Mesothelial cell of epicardium (in vitro differentiated cells): ENCODE measurements at regions not wholly inside any gene's neighbourhood (a gene's known extent, or its start where the extent isn't known, plus 50 kb on each side); places are given as distances from the start of the nearest gene placed in this dataset.

Experiments used
- DNase-seq, 2 experiments: peaks; one replicate each; pipeline ENCODE4 v3.0.0; 2021; ENCODE audit warnings: low spot score in 2 of 2; ENCODE audit not compliant: unreplicated experiment in 2 of 2
- H3K27ac Mint-ChIP-seq: 2 replicates; pipeline ENCODE4 v1.8.0; 2021; ENCODE audit warnings: mixed read lengths
- H3K27me3 Mint-ChIP-seq: 2 replicates; pipeline ENCODE4 v1.8.0; 2021; ENCODE audit warnings: low read depth, mixed read lengths
- H3K36me3 Mint-ChIP-seq: 2 replicates; pipeline ENCODE4 v1.8.0; 2021; ENCODE audit warnings: mixed read lengths
- H3K4me1 Mint-ChIP-seq: 2 replicates; pipeline ENCODE4 v1.8.0; 2021; ENCODE audit warnings: mixed read lengths
- H3K4me3 Mint-ChIP-seq: 2 replicates; pipeline ENCODE4 v1.8.0; 2021; ENCODE audit warnings: mild to moderate bottlenecking, moderate library complexity, mixed read lengths
- H3K9me3 Mint-ChIP-seq: 2 replicates; pipeline ENCODE4 v1.8.0; 2021; ENCODE audit warnings: mixed read lengths
- TF ChIP-seq, protein P1 (sequence below): fragments of 200-600 bp; sonication (generic); IDR thresholded peaks from one replicate; pipeline ENCODE4 v1.5.0; 2021; ENCODE audit warnings: antibody characterized with exemption; ENCODE audit not compliant: unreplicated experiment

DNA sequence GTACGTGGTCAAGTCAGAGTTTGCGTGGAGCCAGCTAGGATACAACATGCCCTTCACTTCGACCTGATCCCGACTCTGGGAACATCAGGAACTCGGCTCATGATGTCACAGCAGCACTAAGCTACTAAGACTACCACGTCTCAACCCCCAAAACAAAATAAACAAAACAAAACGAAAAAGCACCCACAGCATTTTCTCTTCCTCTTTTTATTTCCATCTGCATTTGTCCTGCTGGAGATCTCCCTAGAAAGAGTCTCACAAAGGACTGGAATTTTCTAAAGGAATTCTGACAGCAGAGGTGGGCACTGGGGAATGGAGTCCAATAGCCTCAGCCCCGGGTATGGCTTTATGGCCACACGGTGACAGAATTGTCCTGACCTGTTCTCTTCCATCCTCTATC lies 196.6 kb downstream of the SALL1 start:
- H3K27ac Mint-ChIP-seq, result no peak overlapping the region
- no peak for DNase-seq
- peaks cover 41% of the 10 kb centered on the region for H3K27me3 Mint-ChIP-seq
- TF ChIP-seq, protein P1, sequence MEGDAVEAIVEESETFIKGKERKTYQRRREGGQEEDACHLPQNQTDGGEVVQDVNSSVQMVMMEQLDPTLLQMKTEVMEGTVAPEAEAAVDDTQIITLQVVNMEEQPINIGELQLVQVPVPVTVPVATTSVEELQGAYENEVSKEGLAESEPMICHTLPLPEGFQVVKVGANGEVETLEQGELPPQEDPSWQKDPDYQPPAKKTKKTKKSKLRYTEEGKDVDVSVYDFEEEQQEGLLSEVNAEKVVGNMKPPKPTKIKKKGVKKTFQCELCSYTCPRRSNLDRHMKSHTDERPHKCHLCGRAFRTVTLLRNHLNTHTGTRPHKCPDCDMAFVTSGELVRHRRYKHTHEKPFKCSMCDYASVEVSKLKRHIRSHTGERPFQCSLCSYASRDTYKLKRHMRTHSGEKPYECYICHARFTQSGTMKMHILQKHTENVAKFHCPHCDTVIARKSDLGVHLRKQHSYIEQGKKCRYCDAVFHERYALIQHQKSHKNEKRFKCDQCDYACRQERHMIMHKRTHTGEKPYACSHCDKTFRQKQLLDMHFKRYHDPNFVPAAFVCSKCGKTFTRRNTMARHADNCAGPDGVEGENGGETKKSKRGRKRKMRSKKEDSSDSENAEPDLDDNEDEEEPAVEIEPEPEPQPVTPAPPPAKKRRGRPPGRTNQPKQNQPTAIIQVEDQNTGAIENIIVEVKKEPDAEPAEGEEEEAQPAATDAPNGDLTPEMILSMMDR, result no peak
- H3K36me3 Mint-ChIP-seq, result no peaks in the 10 kb centered on the region
- H3K9me3 Mint-ChIP-seq, result no peaks in the 10 kb centered on the region
- no peaks in the 10 kb centered on the region for H3K4me1 Mint-ChIP-seq
- no peak overlapping the region for H3K4me3 Mint-ChIP-seq

DNA sequence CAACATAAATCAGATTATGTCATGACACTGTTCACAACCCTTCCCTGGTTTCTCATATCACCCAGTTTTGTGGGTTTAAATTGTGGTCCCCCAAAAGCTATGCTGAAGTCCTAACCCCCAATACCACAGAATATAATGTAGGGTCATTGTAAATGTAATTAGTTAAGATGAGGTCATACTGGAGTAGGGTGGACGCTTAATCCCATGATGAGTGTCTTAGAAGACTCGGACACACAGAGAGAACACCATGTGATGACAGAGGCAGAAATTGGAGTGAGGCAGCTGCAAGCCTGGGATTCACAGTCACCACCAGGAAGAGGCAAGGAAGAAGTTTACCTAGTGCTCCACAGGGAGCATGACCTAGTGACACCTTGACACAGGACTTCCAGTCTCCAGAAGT lies 197.8 kb downstream of the SALL1 start:
- Mint-ChIP-seq H3K27ac (no peak overlapping the region), H3K4me3 (no peak overlapping the region), H3K9me3 (no peaks in the 10 kb centered on the region)

DNA sequence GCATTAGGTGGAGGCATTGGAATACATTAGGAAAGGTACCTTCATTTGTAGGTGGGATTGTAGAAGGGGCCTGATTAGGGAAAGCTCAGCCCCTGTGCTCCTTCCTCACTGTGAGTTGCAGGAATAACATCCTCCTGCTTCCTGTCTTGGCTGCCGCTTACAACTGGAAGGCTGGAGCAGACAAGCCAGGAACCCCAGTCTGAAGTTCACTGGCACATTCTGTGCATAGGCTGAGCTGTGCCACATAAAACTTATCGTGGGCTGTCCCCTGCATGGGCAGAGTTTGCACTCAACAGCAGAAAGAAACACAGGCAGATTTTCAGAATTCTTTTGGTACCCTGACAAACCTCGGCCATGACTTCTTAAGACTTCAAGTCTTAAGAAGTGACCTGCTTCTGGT lies 200.1 kb downstream of the SALL1 start:
- Mint-ChIP-seq H3K27me3 (peaks cover 36% of the 10 kb centered on the region), H3K9me3 (no peaks in the 10 kb centered on the region)

More for the DNA sequence above, 197.8 kb downstream of the SALL1 start:
- DNase-seq, result no peak
- H3K27me3 Mint-ChIP-seq, result peaks cover 41% of the 10 kb centered on the region
- no peaks in the 10 kb centered on the region for H3K36me3 Mint-ChIP-seq
- no peaks in the 10 kb centered on the region for H3K4me1 Mint-ChIP-seq
- TF ChIP-seq, protein P1, result no peak

DNA sequence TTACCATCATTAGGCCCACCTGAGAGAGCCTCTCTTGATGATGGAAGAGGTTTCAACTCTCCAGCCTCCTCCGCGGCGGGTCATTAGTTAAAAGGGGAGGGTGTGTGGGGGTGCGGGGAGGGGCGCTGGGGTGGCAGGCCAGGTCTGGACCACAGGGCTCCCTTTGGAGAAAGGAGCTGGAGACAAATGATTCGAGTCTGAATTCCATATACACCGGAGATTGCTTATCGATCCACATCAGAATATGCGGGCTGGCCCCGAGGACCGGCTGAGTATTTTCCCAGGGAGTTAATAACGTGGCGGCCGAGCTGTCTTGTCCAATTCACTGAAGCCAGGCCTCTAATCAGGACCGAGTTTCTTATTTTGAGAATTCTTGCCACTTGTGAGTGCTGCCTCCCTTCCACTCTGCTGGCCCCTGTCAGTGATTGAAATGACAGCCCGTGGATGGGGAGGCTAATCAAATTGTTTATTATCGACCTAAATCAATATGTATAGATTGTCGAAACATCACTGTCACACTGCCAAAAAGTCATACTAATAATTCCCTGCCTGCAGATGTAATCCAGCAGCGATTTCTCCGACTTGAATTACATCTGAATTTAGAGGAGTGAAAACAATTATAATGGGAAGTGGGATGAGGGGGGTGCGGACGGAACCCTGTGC lies 202.7 kb downstream of the SALL1 start:
- Mint-ChIP-seq H3K27ac (no peak overlapping the region), H3K4me1 (no peaks in the 10 kb centered on the region), H3K27me3 (peaks cover 19% of the 10 kb centered on the region), H3K4me3 (no peak overlapping the region), H3K36me3 (no peaks in the 10 kb centered on the region), H3K9me3 (no peaks in the 10 kb centered on the region)
- TF ChIP-seq, protein P1, result no peak
- no peak for DNase-seq

More for the DNA sequence above, 200.1 kb downstream of the SALL1 start:
- no peak overlapping the region for H3K4me3 Mint-ChIP-seq
- H3K27ac Mint-ChIP-seq, result no peak overlapping the region
- TF ChIP-seq, protein P1, result no peak
- DNase-seq, result no peak
- H3K36me3 Mint-ChIP-seq, result no peaks in the 10 kb centered on the region
- H3K4me1 Mint-ChIP-seq, result no peaks in the 10 kb centered on the region

DNA sequence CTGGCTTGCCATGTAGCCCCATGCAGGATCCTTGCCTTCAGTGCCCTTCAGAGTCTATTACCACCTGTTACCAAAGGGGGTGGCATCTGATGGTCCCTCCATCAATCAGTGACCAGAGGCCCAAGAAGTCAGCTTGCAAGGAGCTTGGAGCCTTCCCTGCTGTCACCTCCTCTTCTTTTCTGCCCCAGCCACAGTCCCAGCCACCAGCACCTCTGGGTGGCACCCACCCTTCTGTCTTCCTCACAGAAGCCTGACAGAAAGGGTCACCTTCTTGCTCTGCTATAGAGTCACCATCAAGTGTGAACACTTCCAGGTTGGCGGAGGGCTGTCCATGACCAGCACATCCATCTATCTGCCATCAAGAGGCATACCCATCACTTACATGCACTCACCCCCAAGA lies 203.2 kb downstream of the SALL1 start:
- Mint-ChIP-seq H3K4me1 (no peaks in the 10 kb centered on the region), H3K36me3 (no peaks in the 10 kb centered on the region), H3K27me3 (peaks cover 13% of the 10 kb centered on the region), H3K27ac (no peak overlapping the region), H3K4me3 (no peak overlapping the region), H3K9me3 (no peaks in the 10 kb centered on the region)
- no peak for DNase-seq
- TF ChIP-seq, protein P1, result no peak
